ENCODE measurements at regions not wholly inside any gene's neighbourhood (a gene's known extent, or its start where the extent isn't known, plus 50 kb on each side); places are given as distances from the start of the nearest gene placed in this dataset.

- DNase-seq (ENCODE audit: low read depth): no peak
- H3K4me3 ChIP-seq (ENCODE audit: control insufficient read depth, low read depth, low read length): no peak overlapping the region
- TF ChIP-seq, protein P1, sequence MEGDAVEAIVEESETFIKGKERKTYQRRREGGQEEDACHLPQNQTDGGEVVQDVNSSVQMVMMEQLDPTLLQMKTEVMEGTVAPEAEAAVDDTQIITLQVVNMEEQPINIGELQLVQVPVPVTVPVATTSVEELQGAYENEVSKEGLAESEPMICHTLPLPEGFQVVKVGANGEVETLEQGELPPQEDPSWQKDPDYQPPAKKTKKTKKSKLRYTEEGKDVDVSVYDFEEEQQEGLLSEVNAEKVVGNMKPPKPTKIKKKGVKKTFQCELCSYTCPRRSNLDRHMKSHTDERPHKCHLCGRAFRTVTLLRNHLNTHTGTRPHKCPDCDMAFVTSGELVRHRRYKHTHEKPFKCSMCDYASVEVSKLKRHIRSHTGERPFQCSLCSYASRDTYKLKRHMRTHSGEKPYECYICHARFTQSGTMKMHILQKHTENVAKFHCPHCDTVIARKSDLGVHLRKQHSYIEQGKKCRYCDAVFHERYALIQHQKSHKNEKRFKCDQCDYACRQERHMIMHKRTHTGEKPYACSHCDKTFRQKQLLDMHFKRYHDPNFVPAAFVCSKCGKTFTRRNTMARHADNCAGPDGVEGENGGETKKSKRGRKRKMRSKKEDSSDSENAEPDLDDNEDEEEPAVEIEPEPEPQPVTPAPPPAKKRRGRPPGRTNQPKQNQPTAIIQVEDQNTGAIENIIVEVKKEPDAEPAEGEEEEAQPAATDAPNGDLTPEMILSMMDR (IDR thresholded peaks at IDR 0.05; ENCODE audit: control insufficient read depth, insufficient read depth, low read depth, low read length, missing control alignments): no peak
These were observed 90.6 kb upstream of the SPAG17 start for GRCh38 chr1:118275472-118276115.

- no peak overlapping the region for H3K4me3 ChIP-seq (ENCODE audit: control insufficient read depth, low read depth, low read length)
- DNase-seq (ENCODE audit: low read depth): no peak
- TF ChIP-seq, protein P1 (IDR thresholded peaks at IDR 0.05; ENCODE audit: control insufficient read depth, insufficient read depth, low read depth, low read length, missing control alignments): no peak
These were observed 87.9 kb upstream of the SPAG17 start for GRCh38 chr1:118272884-118273283.

DNA sequence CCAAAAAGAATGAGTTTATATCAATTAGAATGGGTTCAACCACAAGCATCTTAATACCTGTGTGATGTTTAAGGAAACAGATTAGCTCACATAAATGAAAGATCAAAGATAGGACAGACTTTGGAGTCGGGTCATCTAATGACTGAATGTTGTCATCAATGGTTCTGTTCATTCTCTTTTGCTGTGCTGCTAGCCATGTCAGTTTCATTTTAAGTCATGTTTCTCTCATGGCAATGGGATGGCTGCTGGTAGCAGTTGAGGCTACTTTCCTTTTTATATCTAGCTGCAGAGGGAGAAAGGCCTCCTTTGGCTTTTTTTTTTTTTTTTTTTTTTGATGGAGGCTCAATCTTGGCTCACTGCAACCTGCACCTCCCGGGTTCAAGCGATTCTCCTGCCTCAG, 86.9 kb upstream of the SPAG17 start:
- TF ChIP-seq, protein P1 (IDR thresholded peaks at IDR 0.05; ENCODE audit: control insufficient read depth, insufficient read depth, low read depth, low read length, missing control alignments): no peak
- no peak for DNase-seq (ENCODE audit: low read depth)
- H3K4me3 ChIP-seq (ENCODE audit: control insufficient read depth, low read depth, low read length): no peak overlapping the region

- no peak overlapping the region for H3K4me3 ChIP-seq (ENCODE audit: control insufficient read depth, low read depth, low read length)
- DNase-seq (ENCODE audit: low read depth): no peak
- TF ChIP-seq, protein P1 (IDR thresholded peaks at IDR 0.05; ENCODE audit: control insufficient read depth, insufficient read depth, low read depth, low read length, missing control alignments): no peak
These were observed 84.6 kb upstream of the SPAG17 start for GRCh38 chr1:118269598-118269997.

GRCh38 chr1:118266436-118266835, 81.4 kb upstream of the SPAG17 start:
- no peak overlapping the region for H3K4me3 ChIP-seq (ENCODE audit: control insufficient read depth, low read depth, low read length)
- TF ChIP-seq, protein P1 (IDR thresholded peaks at IDR 0.05; ENCODE audit: control insufficient read depth, insufficient read depth, low read depth, low read length, missing control alignments): no peak
- DNase-seq (ENCODE audit: low read depth): no peak

- TF ChIP-seq, protein P1 (IDR thresholded peaks at IDR 0.05; ENCODE audit: control insufficient read depth, insufficient read depth, low read depth, low read length, missing control alignments): no peak
- H3K4me3 ChIP-seq (ENCODE audit: control insufficient read depth, low read depth, low read length): no peak overlapping the region
- DNase-seq (ENCODE audit: low read depth): no peak
These were observed 79.3 kb upstream of the SPAG17 start for GRCh38 chr1:118264343-118264742.
